ENCODE measurements at regions not wholly inside any gene's neighbourhood (a gene's known extent, or its start where the extent isn't known, plus 50 kb on each side); places are given as distances from the start of the nearest gene placed in this dataset.

- Histone ChIP-seq H2AFZ (ENCODE audit: low read depth, low read length) (no peak overlapping the region), H3K9me3 (ENCODE audit: low read length) (no peaks in the 10 kb centered on the region), H3K27me3 (ENCODE audit: insufficient read depth, low read length) (no peaks in the 10 kb centered on the region), H3K4me3 (ENCODE audit: low read length) (no peak overlapping the region), H3K4me1 (ENCODE audit: insufficient read depth, low read length) (no peaks in the 10 kb centered on the region), H3K36me3 (ENCODE audit: insufficient read depth, low read length) (no peaks in the 10 kb centered on the region)
Measured at GRCh38 chr3:72538070-72538745, 310.0 kb downstream of the SHQ1 start.

GRCh38 chr3:72537448-72537847, 310.8 kb downstream of the SHQ1 start:
- Histone ChIP-seq H2AFZ (ENCODE audit: low read depth, low read length) (no peak overlapping the region), H3K27me3 (ENCODE audit: insufficient read depth, low read length) (no peaks in the 10 kb centered on the region), H3K9me3 (ENCODE audit: low read length) (no peaks in the 10 kb centered on the region), H3K36me3 (ENCODE audit: insufficient read depth, low read length) (no peaks in the 10 kb centered on the region), H3K4me3 (ENCODE audit: low read length) (no peak overlapping the region), H3K4me1 (ENCODE audit: insufficient read depth, low read length) (no peaks in the 10 kb centered on the region)

- Histone ChIP-seq H3K4me1 (ENCODE audit: insufficient read depth, low read length) (no peaks in the 10 kb centered on the region), H3K9me3 (ENCODE audit: low read length) (no peaks in the 10 kb centered on the region), H3K4me3 (ENCODE audit: low read length) (no peak overlapping the region), H2AFZ (ENCODE audit: low read depth, low read length) (no peak overlapping the region), H3K36me3 (ENCODE audit: insufficient read depth, low read length) (no peaks in the 10 kb centered on the region), H3K27me3 (ENCODE audit: insufficient read depth, low read length) (no peaks in the 10 kb centered on the region)
Measured at GRCh38 chr3:72536878-72537267, 311.4 kb downstream of the SHQ1 start.

GRCh38 chr3:72536206-72536877, 311.9 kb downstream of the SHQ1 start:
- no peaks in the 10 kb centered on the region for H3K36me3 ChIP-seq (ENCODE audit: insufficient read depth, low read length)
- no peaks in the 10 kb centered on the region for H3K27me3 ChIP-seq (ENCODE audit: insufficient read depth, low read length)
- no peak overlapping the region for H2AFZ ChIP-seq (ENCODE audit: low read depth, low read length)
- H3K9me3 ChIP-seq (ENCODE audit: low read length), result no peaks in the 10 kb centered on the region
- no peak overlapping the region for H3K4me3 ChIP-seq (ENCODE audit: low read length)
- H3K4me1 ChIP-seq (ENCODE audit: insufficient read depth, low read length), result no peaks in the 10 kb centered on the region

GRCh38 chr3:72535772-72536171, 312.5 kb downstream of the SHQ1 start:
- Histone ChIP-seq H3K4me1 (ENCODE audit: insufficient read depth, low read length) (no peaks in the 10 kb centered on the region), H3K27me3 (ENCODE audit: insufficient read depth, low read length) (no peaks in the 10 kb centered on the region), H2AFZ (ENCODE audit: low read depth, low read length) (no peak overlapping the region), H3K36me3 (ENCODE audit: insufficient read depth, low read length) (no peaks in the 10 kb centered on the region), H3K4me3 (ENCODE audit: low read length) (no peak overlapping the region), H3K9me3 (ENCODE audit: low read length) (no peaks in the 10 kb centered on the region)

- no peak overlapping the region for H2AFZ ChIP-seq (ENCODE audit: low read depth, low read length)
- H3K9me3 ChIP-seq (ENCODE audit: low read length), result no peaks in the 10 kb centered on the region
- H3K4me1 ChIP-seq (ENCODE audit: insufficient read depth, low read length), result no peaks in the 10 kb centered on the region
- no peaks in the 10 kb centered on the region for H3K27me3 ChIP-seq (ENCODE audit: insufficient read depth, low read length)
- no peak overlapping the region for H3K4me3 ChIP-seq (ENCODE audit: low read length)
- no peaks in the 10 kb centered on the region for H3K36me3 ChIP-seq (ENCODE audit: insufficient read depth, low read length)
Measured at GRCh38 chr3:72533591-72534473, 314.4 kb downstream of the SHQ1 start.

- H3K4me1 ChIP-seq (ENCODE audit: insufficient read depth, low read length), result no peaks in the 10 kb centered on the region
- no peak overlapping the region for H2AFZ ChIP-seq (ENCODE audit: low read depth, low read length)
- H3K27me3 ChIP-seq (ENCODE audit: insufficient read depth, low read length), result no peaks in the 10 kb centered on the region
- no peak overlapping the region for H3K4me3 ChIP-seq (ENCODE audit: low read length)
- no peaks in the 10 kb centered on the region for H3K36me3 ChIP-seq (ENCODE audit: insufficient read depth, low read length)
- no peaks in the 10 kb centered on the region for H3K9me3 ChIP-seq (ENCODE audit: low read length)
Measured at GRCh38 chr3:72530426-72530825, 317.8 kb downstream of the SHQ1 start.

GRCh38 chr3:72529081-72529480, 319.2 kb downstream of the SHQ1 start:
- no peaks in the 10 kb centered on the region for H3K27me3 ChIP-seq (ENCODE audit: insufficient read depth, low read length)
- H3K4me3 ChIP-seq (ENCODE audit: low read length), result no peak overlapping the region
- no peak overlapping the region for H2AFZ ChIP-seq (ENCODE audit: low read depth, low read length)
- H3K9me3 ChIP-seq (ENCODE audit: low read length), result no peaks in the 10 kb centered on the region
- no peaks in the 10 kb centered on the region for H3K4me1 ChIP-seq (ENCODE audit: insufficient read depth, low read length)
- H3K36me3 ChIP-seq (ENCODE audit: insufficient read depth, low read length), result no peaks in the 10 kb centered on the region

- Histone ChIP-seq H3K36me3 (ENCODE audit: insufficient read depth, low read length) (no peaks in the 10 kb centered on the region), H3K4me3 (ENCODE audit: low read length) (no peak overlapping the region), H3K4me1 (ENCODE audit: insufficient read depth, low read length) (no peaks in the 10 kb centered on the region), H2AFZ (ENCODE audit: low read depth, low read length) (no peak overlapping the region), H3K9me3 (ENCODE audit: low read length) (no peaks in the 10 kb centered on the region), H3K27me3 (ENCODE audit: insufficient read depth, low read length) (peaks cover 14% of the 10 kb centered on the region)
Measured at GRCh38 chr3:72523429-72524151, 324.7 kb downstream of the SHQ1 start.

- H3K4me3 ChIP-seq (ENCODE audit: low read length), result no peak overlapping the region
- H3K9me3 ChIP-seq (ENCODE audit: low read length), result no peaks in the 10 kb centered on the region
- no peaks in the 10 kb centered on the region for H3K4me1 ChIP-seq (ENCODE audit: insufficient read depth, low read length)
- no peaks in the 10 kb centered on the region for H3K36me3 ChIP-seq (ENCODE audit: insufficient read depth, low read length)
- H3K27me3 ChIP-seq (ENCODE audit: insufficient read depth, low read length), result peaks cover 14% of the 10 kb centered on the region
- H2AFZ ChIP-seq (ENCODE audit: low read depth, low read length), result no peak overlapping the region
Measured at GRCh38 chr3:72520690-72521308, 327.4 kb downstream of the SHQ1 start.

GRCh38 chr3:72519946-72520604, 328.2 kb downstream of the SHQ1 start:
- H3K9me3 ChIP-seq (ENCODE audit: low read length), result no peaks in the 10 kb centered on the region
- no peaks in the 10 kb centered on the region for H3K36me3 ChIP-seq (ENCODE audit: insufficient read depth, low read length)
- no peak overlapping the region for H2AFZ ChIP-seq (ENCODE audit: low read depth, low read length)
- H3K27me3 ChIP-seq (ENCODE audit: insufficient read depth, low read length), result peaks cover 14% of the 10 kb centered on the region
- no peaks in the 10 kb centered on the region for H3K4me1 ChIP-seq (ENCODE audit: insufficient read depth, low read length)
- H3K4me3 ChIP-seq (ENCODE audit: low read length), result no peak overlapping the region

- Histone ChIP-seq H2AFZ (ENCODE audit: low read depth, low read length) (no peak overlapping the region), H3K4me3 (ENCODE audit: low read length) (no peak overlapping the region), H3K4me1 (ENCODE audit: insufficient read depth, low read length) (no peaks in the 10 kb centered on the region), H3K9me3 (ENCODE audit: low read length) (no peaks in the 10 kb centered on the region), H3K27me3 (ENCODE audit: insufficient read depth, low read length) (peaks cover 9% of the 10 kb centered on the region), H3K36me3 (ENCODE audit: insufficient read depth, low read length) (no peaks in the 10 kb centered on the region)
Measured at GRCh38 chr3:72517921-72518424, 330.3 kb downstream of the SHQ1 start.

All from neuron (in vitro differentiated cells).